ENCODE measurements at regions not wholly inside any gene's neighbourhood (a gene's known extent, or its start where the extent isn't known, plus 50 kb on each side); places are given as distances from the start of the nearest gene placed in this dataset.
"Not testable (repeated sequence)": the region's sequence is repeated elsewhere in the genome, so short reads cannot be mapped to it uniquely, and the experiment has no call there.

GRCh38 chr7:19948160-19948559, 174.7 kb upstream of the TMEM196 start:
- no peak for DNase-seq

- no peak for DNase-seq
Observed at GRCh38 chr7:19944363-19945120, 171.1 kb upstream of the TMEM196 start.

- no peak for DNase-seq
Observed at GRCh38 chr7:19939746-19940145, 166.3 kb upstream of the TMEM196 start.

- no peak for DNase-seq
Observed at GRCh38 chr7:19932549-19933249, 159.3 kb upstream of the TMEM196 start.

GRCh38 chr7:19930851-19931250, 157.4 kb upstream of the TMEM196 start:
- DNase-seq: no peak

GRCh38 chr7:19930051-19930450, 156.6 kb upstream of the TMEM196 start:
- no peak for DNase-seq

GRCh38 chr7:19928247-19928646, 154.8 kb upstream of the TMEM196 start:
- no peak for DNase-seq

GRCh38 chr7:19920705-19921104, 147.3 kb upstream of the TMEM196 start:
- no peak for DNase-seq

- no peak for DNase-seq
Observed at GRCh38 chr7:19920166-19920565, 146.7 kb upstream of the TMEM196 start.

- DNase-seq: no peak
Observed at GRCh38 chr7:19919261-19920095, 146.1 kb upstream of the TMEM196 start.

- no peak for DNase-seq
Observed at GRCh38 chr7:19916046-19916445, 142.6 kb upstream of the TMEM196 start.

GRCh38 chr7:19915596-19915995, 142.2 kb upstream of the TMEM196 start:
- no peak for DNase-seq

- no peak for DNase-seq
Observed at GRCh38 chr7:19914866-19915265, 141.4 kb upstream of the TMEM196 start.

GRCh38 chr7:19900118-19900517, 126.7 kb upstream of the TMEM196 start:
- no peak for DNase-seq

GRCh38 chr7:19899529-19899928, 126.1 kb upstream of the TMEM196 start:
- no peak for DNase-seq

GRCh38 chr7:19882893-19883292, 109.5 kb upstream of the TMEM196 start:
- not testable (repeated sequence) for DNase-seq

- no peak for DNase-seq
Observed at GRCh38 chr7:19872094-19872493, 98.7 kb upstream of the TMEM196 start.

GRCh38 chr7:19871102-19871501, 97.7 kb upstream of the TMEM196 start:
- no peak for DNase-seq

- DNase-seq: no peak
Observed at GRCh38 chr7:19869979-19870378, 96.6 kb upstream of the TMEM196 start.

GRCh38 chr7:19853261-19853832, 79.9 kb upstream of the TMEM196 start:
- no peak for DNase-seq

GRCh38 chr7:19852192-19852591, 78.8 kb upstream of the TMEM196 start:
- no peak for DNase-seq

GRCh38 chr7:19851504-19851903, 78.1 kb upstream of the TMEM196 start:
- DNase-seq: no peak

- DNase-seq: no peak
Observed at GRCh38 chr7:19834566-19834965, 61.1 kb upstream of the TMEM196 start.
